T-helper 1 cell (primary cell): ENCODE measurements at regions not wholly inside any gene's neighbourhood (a gene's known extent, or its start where the extent isn't known, plus 50 kb on each side); places are given as distances from the start of the nearest gene placed in this dataset.
"Not testable (repeated sequence)": the region's sequence is repeated elsewhere in the genome, so short reads cannot be mapped to it uniquely, and the experiment has no call there.

Experiments
- DNase-seq, 5 donors: peaks; one replicate each; pipeline ENCODE4 v3.0.0-alpha.2; 2012 to 2020

DNA sequence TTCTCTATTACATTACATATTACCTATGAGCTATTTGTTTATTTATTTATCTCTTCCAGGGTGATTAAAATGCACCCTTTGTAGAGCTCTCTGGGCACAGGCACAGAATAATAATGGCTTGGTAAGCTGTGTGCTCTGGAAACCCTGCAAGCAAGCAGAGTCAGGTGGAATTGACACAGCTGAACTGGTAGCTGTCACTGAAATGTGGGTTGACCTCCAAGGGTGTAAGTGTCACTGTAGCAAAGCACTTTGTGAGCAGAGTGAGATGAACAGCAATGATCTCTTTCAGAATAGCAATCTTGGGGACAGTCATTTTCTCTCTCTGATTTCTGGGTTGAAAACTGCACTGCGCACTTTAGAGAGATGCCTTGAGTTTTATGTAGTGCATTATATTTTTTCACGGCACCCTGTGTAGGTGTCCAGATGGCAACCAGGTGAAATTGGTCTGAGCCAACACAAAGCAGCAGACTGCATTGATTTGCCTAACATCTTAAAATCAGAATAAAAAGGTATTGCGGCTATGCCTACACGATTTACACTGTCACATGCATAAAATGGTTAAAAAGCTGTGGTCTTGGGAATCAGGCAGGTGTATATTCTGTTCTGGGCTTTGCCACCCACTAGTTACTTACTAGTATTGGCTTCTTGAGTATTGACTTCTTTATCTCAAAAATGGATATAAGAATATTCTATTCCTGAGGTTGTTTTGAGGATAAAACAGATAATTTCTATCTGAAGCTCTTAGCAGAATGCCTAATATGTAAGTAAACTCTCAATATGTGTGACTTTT lies 450.3 kb downstream of the RAPGEF2 start:
- DNase-seq: no peak

DNA sequence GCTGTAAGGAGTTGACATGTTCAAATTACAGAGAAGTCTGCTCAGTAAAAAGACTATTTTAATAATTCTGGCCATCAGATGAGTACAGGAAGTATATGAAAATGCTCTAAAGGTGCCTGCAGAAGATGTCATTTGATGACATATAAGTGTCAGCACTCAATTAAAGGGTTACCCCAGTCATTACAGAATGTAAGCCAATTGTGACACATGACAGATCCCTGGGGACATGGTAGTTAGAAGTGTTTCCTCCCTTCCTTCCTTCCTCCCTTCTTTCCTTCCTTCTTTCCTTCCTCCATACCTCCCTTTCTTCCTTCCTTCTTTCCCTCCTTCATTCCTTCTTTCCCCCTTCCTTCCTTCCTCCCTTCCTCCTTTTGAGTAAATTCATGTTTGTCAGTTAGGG lies 453.0 kb downstream of the RAPGEF2 start:
- DNase-seq: no peak

DNA sequence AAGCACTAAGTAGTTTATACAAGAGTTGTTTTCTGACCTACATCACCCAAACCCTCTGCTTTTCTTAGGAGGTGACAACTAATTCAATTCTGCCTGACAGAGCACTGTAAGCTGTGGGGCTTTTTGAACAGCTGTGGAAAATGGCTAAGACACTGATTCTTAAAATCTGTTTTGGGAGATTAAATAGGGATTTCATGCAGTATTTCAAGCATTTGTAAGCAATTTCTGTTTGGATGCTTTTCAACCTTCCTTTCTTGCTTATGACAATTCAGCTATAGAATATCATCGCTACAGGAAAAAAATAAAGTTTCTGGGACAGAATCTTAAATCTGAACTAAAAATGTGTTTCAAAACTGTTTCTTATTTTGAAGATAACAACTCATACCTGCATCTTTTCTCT lies 459.5 kb downstream of the RAPGEF2 start:
- DNase-seq: no peak

DNA sequence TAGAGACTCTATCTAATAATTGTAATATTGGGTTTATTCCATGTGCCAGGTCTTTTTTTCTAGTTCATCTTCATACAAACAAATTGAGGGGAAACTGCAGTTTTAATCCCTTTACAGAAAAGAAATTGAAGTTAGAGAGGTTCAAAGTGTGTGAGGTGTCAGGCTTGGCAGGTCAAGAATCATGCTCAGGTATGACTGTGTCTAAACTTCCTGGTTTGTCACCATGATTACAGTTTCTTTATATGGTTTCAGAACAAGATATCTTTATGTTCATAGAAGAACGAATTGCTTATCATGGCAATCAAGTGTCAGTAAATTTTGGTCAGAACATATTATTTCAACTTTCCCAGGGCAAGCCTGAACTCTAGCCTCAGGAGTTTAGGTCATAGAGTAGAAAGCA lies 460.4 kb downstream of the RAPGEF2 start:
- no peak for DNase-seq

DNA sequence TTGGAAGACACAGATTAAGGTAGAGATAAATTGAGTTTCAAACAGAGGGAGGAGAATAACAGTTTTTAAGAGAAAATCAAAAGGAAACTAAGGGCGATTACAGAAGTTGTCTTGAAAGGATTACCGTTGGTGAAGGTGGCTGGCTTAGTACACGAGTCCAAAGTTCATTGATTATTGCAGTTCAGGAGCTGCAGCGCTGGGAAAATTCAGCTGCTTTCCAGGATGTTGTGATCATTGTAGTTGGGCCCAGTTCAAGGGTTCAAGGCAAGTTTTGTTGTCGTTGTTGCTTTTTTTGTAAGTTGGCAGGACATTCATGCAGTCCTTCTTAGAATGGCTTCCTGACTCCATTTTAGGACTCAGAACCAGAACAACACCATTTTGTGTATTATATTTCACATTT lies 461.7 kb downstream of the RAPGEF2 start:
- no peak for DNase-seq

DNA sequence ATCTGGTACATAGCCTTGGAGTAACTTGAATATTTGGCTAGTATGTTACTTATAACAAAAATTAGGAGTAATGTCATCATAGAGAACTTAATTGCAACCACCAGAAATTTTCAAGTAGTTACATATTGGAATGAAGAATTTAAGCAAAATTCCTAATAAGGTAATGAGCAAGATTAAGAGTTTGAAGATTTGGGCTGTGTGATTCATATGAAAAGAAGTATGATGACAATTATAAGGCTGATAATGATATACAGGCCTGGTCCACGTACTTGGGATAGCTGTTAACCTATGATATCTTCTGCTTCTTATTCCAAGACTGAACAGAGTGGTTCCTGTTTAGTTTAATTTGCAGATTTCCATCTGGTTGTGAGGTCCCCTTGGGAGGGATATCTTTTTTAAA lies 463.9 kb downstream of the RAPGEF2 start:
- no peak for DNase-seq

DNA sequence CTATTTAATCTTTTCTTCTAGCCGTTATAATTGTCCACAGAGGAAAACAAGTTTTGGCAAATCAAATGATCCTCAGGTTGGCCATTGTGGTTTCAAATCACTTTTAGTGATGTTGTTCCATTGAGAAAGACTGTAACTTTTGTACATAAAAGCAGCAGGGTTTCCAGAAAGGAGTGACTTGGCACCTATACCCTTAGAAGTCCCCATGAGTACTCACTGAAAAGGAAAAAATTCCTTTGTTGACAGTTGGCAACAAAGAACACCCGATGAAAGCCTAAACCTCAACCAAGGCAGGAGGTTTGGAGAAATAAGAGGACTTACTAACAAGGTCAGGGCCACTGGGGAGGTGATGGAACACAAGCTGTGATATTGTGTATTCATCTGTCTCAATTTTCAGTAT lies 474.4 kb downstream of the RAPGEF2 start:
- DNase-seq: no peak

DNA sequence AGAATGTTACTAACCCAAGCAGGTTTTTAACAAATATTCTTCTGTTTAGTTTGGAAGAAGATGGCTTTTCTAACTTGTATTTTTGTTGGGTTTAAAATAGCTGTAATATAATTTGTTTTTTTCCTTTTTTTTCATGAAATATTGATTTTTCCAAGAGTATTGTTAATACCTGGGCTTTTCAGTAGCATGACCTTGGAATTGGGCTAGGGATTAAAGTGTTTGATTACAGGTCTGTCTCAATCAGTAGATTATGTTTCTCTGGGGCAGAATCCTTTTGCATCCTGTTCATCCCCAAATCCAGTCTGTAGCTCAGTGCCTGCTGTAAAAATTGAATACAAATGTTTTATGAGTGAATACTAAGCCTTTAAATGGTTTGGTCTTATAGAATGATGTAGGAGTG lies 479.8 kb downstream of the RAPGEF2 start:
- DNase-seq: no peak

DNA sequence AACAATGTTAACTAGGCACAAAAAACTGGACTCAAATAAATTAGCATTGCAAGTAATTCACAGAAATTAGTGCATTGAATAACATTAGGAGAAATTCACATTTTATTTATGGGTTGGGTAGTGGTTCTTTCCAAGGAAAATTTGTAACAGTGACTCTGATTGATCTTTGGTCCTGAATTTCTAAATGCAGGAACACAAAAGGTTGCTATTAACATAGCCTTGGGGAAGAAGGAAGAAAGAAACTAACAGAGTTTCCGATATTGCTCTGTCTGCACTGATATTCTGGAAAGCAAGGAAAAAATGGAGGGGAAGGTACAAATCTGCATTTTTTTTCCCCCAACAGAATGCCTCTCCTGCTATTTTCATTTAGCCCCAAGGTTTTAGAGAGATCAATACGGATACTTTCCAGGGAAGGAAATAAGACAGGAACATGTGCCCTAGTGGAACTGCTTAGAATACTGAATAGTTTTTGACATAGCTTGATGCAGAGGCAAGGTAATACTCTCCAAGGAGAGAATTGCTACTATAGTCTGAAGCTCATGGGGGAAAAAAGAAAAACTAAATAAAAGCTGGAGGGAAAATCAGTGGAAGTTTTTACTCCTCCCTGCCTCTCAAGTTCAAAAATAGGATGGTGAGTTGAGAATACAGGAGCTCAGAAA lies 490.1 kb downstream of the RAPGEF2 start:
- no peak for DNase-seq

DNA sequence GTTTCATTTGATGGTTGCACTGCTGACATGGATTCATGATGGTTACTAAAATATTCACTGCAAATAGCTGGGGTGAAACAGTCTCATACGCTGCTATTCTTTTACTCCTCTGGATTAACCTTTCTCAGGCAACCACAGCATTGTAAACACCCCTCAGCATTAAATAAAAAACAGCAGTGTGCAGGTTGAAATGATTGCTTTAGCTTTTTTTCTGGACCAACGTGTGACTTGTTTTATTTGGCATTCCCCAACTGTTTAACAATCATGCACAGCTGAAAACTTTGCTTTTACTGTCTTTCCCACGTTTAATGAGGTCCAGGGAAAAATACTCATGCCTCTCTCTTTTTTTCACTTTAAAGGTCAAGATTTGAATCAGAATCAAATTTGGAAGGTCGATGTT lies 490.8 kb downstream of the RAPGEF2 start:
- DNase-seq: no peak

DNA sequence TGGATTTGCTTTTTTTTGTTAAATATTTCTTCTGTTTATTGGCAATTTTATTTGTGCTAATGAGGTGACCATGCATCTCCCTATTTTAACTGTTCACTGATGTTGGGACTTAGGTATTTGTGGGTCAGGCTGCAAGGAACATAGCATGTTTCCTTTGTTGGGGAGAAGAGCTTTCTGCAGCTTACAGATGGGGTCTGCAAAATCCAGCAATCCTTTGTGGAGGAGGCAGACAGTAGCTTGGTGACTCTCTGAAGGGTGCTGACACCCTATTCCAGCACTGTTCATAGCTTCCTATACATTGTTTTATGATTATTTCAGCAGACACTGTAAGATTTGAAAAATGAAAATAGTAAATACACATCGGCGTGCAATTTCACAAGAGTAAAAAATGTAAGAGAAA lies 491.7 kb downstream of the RAPGEF2 start:
- no peak for DNase-seq

DNA sequence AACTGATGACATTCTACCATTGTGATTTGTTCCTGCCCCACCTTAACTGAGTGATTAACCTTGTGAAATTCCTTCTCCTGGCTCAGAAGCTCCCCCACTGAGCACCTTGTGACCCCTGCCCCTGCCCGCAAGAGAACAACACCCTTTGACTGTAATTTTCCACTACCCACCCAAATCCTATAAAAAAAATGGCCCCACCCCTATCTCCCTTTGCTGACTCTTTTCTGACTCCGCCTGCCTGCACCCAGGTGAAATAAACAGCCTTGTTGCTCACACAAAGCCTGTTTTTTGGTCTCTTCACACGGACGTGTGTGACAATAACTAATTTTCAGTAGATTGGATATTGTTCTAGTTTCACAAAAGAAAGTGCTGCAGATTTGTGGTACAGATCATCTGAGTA lies 492.2 kb downstream of the RAPGEF2 start:
- DNase-seq: not testable (repeated sequence)

DNA sequence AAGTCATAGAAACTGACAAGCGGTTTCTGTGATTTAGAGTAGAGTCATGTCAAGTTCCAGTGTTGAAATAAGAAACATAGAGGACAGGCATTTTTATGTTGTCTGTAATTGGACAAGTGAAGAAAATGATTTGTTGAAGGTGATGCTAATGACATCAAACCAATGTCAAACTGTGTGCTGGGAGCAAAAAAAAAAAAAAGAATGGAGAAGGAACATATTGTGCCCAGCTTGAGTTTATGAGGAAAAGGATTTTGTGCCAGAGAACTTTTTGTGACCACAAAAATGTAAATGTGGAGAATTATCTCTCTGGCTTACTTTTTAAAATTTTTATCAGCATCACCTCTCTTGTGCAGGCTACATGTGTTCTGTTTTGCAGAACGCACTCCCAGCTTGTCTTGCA lies 495.7 kb downstream of the RAPGEF2 start:
- DNase-seq: no peak

DNA sequence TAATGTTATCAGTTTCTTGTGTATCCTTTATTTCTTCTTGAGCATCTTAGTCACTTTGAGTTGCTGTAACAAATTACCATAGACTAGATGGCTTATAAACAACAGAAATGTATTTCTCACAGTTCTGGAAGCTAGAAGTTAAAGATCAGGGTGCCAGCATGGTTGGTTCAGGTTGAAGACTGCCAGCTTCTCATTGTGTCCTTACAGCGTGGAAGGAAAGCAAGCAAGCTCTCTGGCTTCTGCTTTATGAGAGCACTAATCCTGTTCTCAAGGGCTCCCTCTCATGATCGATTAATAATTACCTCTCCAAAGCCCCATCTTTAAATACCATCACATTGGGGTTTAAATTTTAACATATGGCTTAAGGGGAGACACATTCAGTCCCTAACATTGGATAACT lies 497.2 kb downstream of the RAPGEF2 start:
- no peak for DNase-seq

DNA sequence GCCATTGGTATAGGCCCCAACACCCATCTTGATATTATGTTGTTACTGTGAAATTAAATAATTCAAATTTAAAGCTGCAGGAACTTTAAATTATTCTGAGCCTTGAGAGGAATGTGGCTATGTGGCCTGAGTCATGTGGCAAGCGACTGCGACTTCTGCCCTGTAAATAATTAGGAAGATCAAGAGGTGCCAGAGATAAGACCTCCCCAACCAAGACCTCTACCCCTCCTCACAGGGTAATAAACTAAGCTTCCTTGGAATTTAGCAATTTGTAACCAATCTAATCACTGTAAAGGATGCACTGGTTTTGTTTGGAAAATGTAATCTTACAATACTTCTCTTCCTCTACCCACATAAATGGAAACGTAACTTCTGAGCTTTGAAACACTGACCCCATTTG lies 501.9 kb downstream of the RAPGEF2 start:
- DNase-seq: no peak

DNA sequence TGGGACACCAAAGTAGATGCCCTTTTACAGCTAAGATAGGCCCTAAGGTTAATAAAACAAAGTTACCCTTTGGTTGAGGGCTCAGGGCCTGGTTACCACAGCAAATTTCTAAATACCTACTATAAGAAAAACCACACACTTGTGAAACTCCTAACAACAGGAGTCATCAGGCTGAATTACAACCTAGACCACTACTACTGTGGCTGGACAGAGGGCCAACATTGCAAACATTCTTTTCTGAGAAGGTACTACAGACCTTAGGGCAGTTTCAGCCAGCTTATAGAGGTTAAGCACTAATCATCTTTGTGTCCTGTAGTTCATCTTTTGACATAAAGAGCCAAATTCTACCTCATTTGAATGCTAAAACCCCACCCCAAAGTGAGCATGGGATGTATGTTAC lies 504.0 kb downstream of the RAPGEF2 start:
- DNase-seq: no peak

DNA sequence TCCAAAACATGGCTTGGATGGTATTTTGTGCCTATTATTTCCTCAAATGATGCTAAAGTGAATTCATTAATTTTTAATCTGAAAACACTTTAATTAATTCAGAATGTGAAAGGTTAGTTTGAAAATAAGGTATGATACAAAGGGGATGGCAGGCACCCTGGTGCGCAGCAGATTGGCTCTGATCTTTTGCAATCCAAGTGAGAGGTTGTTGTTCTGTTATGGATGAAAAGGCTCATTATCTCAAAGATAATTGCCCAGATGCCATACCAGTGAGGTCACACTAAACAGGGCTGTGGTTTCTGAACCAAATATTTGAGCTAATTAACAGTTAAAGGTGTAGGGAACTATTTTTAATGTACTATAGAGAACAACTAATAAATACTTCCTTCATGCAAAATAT lies 504.9 kb downstream of the RAPGEF2 start:
- no peak for DNase-seq

DNA sequence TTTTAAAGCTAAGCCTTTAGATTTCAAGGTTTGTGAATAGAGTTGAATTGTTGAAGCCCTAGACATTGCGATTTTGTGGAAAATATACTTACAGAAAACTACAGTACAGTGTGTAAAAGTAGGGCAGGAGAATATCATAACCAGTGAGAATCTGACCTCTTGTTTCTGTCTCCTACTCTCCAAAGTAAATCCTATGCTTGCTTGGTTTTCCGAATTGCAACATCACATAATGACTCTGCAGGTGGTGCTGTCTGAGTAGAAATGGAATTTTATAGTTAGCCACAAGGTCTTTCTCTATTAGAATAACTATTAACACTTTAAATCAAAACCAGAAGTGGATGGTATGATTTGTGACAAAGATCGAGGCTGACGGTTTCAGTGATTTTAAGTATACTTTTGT lies 505.6 kb downstream of the RAPGEF2 start:
- no peak for DNase-seq

DNA sequence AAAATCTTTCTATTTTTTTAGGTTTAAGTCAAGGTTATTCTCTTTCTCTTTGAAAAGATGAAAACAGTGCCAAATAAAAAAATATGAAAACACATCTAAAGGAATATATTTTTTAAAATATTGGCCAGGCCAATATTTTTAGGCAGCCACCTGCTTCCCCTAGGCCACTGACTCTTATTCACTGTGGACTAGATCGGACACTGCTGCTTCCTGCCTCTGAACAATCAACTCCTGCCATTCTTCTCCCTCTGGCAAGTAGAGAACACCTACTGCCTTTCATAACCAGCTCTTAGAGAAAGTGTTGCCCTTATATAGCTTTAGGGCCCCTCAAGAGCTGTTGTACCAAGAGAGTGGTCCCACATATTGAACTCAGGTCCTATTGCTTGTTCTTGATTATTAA lies 529.2 kb downstream of the RAPGEF2 start:
- no peak for DNase-seq

DNA sequence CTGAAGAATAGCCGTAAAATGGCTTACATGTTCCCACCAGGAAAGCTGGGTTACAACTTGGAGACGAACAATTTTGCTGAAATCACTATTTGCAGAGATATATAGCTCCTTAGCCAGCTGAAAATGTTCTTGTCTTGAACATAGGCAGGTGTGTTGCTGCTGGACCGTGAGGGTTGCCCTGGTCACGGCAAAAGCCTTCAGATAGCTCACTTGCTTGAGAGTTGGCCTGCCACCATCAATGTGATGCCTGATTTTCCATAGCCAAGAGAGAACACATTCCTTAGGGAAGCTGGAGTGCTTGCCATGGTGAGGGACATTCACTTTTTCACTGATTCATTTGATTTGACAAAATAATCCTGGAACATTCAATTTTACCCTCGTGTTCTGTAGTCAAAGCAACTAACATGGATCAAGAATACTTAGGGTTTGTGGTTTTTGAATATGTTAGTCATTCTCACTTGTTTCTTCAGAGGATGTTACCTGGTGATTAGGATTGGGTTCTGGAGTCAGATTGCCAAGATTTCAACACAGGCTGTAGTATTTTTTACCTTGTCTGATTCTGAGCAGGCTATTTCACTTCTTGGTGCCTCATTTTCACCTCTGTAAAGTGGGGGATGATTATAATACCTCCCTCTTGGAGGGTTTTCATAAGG lies 536.9 kb downstream of the RAPGEF2 start:
- no peak for DNase-seq

DNA sequence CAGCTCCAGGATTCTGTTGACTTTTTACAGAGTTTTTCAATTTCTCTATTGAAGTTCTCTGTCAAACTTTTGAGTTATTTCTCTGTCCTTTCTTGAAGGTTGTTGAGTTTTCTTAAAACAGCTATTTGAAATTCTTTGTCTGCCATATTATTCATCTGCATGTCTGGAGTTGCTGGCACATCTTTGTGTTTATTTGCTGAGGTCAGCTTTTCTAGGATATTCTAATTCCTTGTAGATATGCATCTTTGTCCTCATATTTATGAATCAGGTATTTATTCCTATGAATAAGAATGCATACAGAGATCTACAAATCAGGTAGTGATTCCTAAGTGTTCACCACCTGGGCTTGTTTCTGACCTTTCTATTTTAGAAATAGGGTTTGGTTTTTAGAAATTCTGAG lies 546.4 kb downstream of the RAPGEF2 start:
- DNase-seq: no peak

DNA sequence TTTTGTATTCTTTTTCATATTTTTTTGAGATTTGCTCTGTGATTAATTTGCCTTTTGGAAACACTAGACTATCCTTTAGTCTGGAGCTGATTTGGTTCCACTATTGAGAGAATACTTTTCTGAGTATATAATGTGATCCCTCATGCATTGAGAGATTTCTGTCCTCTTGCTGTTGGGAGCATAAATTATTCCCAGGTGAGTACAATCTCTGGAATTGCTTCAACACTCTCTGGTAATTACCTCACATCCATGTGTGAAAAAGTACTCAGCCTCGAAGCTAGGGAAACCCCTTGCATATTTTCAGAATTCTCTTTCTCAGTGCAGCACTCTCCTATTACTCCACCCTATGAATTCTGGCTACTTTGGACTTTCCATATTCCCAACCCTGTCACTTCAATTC lies 550.0 kb downstream of the RAPGEF2 start:
- DNase-seq: no peak

DNA sequence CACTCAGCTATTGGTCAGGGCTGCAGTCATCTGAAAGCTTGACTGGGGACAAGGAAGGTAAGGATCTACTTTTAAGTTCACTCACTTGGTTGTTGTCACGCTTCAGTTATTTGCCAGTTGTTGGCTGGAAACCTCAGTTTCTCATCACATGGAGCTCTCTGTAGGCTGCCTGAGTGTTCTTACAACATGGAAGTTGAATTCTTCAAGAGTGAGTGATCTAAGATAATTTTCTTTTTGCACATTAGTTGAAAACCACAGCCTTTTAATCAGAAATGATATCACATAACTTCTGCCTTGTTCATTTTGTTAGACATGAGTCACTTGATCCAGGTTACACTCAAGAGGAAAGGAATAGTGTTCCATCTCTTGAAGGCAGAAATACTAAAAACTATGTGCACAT lies 552.7 kb downstream of the RAPGEF2 start:
- no peak for DNase-seq

DNA sequence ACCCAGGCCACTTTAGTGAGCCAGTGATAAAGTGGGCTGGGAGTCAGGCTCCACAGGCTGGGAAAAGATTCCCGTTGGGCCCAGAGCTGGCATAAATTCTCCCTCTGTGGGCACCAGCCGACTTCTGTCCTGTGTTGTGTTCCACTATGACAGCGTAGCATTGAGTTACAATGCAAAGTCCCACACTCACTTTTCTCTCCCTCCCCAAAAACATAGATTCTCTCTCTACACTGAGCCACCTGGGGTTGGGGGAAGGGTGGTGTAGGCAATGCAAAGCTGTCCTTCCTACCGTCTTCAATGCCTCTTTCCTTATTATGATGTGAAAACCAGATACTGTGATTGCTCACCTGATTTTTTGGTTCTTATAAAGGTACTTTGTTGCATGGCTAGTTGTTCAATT lies 566.2 kb downstream of the RAPGEF2 start:
- DNase-seq: no peak
